GM19372 (cell line): ENCODE measurements at regions not wholly inside any gene's neighbourhood (a gene's known extent, or its start where the extent isn't known, plus 50 kb on each side); places are given as distances from the start of the nearest gene placed in this dataset.
"Not testable (repeated sequence)": the region's sequence is repeated elsewhere in the genome, so short reads cannot be mapped to it uniquely, and the experiment has no call there.

Experiments
- ATAC-seq: cut with Tn5 transposase; IDR thresholded peaks from one replicate; pipeline ENCODE4 v1.9.1; 2021; ENCODE audit warnings: mild to moderate bottlenecking, low read depth, moderate library complexity; ENCODE audit not compliant: unreplicated experiment

DNA sequence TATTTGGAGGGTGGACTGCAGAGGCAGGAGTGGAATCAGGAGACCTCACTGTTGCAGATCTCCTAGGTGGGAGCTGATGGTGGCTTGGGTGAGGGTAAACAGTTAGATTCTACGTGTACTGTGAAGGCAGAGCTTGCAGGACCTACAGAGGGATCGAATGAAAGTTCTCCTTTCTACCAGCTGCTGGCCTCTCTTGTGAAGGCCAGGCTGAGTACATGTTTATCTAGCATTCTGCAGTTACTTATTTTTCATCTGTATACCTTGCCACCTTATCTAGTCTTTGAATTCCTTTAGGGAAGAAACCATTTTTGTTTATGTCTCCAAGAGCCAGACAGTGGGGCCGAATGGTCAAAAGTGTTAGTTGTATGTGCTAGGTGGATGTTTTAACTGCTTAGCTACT is 57.6 kb downstream of the PTTG1 start:
- ATAC-seq: no peak

DNA sequence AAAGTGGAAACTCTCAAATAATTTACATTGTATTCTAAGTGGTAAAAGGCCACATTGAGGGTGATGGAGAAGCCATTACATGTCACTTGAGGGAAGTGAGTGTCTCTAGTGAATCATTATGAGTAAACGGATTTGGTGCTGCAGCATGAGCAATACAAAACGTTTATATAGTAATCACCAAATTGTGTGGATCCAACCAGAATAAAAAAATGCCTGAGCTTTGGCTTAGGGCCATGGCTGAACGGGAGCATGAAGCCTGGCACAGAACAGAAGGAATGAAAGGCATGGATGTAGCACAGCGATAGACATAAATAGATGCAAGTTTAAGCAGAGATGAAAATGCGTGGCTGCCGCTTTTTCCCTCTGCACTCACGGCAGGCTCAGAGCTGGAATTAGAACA is 58.3 kb downstream of the PTTG1 start:
- no peak for ATAC-seq

DNA sequence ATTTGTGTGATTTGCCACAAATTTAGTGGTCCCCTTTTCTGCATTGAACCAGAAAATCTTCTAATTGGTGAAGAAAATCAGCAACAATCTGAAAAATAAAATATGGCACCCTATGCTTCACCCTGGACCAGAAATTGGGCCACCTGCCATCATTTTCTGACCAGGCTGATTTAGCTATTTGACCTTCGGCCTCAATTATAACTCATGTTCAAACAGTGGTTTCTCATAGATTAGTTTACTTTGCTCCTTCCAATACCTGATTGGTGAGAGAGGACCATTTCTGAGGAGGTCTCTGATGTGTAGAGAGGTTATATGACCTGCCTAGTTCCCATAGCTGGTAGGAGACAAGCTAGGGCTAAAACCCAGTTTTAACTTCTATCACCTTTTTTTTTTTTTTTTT is 59.0 kb downstream of the PTTG1 start:
- ATAC-seq: no peak

DNA sequence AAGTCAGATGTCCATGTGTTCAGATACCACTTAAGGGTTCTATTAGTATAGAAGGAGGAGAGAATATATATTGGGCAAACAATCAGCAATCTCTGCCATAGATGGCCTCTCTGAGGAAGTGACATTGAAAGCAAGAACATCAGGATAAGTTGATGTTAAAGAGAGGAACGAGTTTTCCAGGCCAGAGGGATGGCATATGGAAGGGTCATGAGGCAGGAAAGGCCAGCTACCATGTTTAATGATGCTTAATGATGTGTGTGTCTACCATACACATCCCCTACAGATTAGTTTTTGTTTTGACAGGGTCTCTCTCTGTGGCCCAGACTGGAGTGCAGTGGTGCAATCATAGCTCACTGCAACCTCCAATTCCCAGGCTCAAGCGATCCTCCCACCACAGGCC is 63.0 kb downstream of the PTTG1 start:
- no peak for ATAC-seq

DNA sequence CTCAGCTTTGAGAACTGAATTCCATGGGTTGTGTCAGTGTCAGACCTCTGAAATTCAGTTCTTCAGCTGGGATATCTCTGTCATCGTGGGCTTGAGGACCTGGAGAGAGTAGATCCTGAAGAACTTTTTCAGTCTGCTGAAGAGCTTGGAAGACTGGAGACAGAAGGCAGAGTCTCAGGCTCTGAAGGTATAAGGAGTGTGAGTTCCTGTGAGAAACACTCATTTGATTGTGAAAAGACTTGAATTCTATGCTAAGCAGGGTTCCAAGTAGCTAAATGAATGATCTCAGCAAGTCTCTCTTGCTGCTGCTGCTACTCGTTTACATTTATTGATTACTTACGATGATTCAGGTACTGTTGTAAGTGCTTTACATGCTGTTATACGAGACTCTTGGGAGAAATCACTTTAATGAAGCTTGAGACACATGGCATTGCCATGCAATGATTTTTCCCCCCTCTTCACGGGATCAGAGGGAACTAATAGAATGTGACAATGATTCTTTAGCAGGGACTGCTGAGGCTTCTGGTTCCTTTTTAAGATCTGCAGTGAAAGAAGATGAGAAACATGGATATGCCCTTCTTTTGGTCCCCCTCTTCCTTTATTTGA is 63.8 kb downstream of the PTTG1 start:
- ATAC-seq: no peak

DNA sequence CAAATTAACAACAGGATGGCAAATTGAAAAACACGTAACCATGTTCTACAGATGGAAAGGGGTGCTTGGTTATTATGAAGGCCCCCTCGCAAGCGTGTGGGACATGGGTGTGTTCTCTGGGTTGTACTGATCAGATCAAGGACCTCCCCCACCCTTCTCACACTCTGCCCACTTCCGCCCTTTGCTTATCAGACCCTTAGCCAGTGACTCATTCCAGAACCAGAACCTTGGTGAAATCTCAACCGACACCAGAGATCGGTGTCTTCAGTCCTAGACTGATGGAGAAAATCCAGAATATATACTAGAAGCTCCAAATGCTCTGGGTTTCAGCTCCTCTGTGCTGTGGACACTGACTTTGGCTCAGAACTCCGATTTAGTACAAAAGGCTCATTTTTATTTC is 64.9 kb downstream of the PTTG1 start:
- peak; percentile 34 for ATAC-seq

DNA sequence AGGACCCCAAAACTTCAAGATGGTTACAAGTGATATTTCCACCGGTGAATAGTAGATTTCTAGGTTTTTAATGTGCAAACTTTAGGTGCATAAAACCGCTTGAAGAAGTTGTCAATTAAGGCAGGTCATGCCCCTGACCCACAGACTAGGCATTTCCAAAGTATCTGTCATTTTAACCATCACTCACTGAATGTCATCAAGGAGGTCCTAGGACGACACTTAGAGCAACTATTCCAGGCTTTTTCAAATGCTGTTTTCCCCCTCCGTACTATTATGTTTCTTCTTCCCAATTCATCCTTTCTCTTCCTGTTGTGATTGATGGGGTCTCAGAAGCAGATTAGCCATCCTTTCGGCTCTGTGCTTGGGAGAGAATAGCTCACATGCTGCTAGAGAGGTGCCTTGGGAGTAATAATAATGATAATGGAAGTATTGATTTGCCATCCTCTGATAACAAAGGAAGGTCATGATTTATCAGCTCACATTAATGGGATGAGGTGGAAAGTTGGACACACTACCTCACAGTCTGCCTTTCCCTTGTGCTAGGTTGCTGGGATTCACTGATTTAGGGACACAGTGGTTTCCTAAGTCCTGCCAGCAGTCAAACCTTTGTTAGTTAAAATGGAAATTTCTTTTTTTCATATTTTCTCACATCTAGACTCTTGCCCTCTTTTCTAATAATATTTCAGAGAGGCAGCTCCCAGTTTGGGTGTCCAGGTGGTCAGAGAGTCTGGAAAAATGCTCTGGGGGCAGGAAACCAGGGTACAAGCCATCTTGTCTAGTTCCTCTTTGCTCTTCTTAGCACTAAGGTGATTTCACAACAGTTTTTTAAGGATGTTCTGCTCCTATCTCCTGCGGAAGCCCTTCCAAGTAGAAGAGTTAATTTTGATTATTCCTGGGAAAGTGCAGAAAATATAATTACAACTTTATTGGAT is 67.0 kb downstream of the PTTG1 start:
- ATAC-seq: no peak

DNA sequence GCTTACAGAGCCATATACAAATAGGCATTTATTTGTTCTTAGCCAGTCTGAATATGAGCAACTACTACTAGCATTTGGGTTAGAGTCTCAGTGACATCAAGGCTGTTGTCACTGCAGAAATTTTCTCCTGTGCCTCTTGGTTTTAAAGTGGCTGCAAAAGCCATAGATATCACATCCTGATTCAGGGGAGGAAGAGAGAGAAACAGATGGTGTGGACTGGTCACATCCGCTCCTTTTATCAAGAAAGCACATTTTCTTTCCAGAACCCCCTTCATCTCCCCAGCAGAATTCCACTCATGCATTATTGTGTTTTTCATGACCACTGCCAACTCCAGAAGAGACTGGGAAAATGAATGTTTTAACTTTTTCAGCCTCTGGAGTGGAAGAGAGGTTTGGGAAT is 69.8 kb downstream of the PTTG1 start:
- no peak for ATAC-seq

DNA sequence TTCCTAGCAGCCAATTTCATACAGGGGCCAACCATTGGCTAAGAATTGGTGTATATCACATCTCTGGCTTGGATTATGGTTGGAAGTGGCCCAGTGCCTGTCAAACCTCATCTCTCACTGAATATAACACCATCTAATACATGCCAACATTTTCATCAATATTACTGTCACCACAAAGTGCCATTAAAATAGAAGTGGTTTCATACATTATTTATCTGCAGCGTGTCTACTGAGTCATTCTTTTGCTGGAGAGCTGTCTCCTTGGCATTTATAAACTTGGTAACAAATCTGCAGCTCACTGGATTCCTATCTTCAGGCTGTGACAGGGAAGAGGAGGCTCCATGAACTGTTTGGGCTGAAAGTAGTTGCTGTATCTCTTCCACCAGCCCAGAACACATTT is 70.9 kb downstream of the PTTG1 start:
- no peak for ATAC-seq

DNA sequence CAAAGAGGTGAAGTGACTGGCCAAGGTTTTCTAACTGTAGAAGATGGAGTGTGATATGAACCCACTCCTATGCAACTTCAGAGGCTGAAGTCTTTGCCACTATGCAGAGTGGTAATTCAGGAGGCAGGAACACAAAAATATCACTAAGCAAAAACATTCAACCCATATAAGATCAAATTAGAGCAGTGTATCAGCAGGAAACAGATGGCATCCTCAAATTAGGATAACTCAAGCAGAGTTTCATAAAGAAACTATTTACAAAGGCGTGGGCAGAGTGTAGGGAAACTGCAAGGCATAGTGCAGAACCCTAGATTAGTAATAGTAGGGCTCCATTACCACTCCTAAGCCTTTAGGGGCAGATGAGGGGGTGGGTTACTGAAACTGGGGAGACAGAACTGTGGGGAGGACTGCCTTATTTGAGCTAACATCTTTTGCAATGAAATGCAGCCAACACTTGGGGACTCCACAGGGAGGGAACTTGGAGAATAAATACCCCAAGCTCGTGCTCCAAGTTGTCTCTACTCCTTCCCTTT is 72.2 kb downstream of the PTTG1 start:
- no peak for ATAC-seq

DNA sequence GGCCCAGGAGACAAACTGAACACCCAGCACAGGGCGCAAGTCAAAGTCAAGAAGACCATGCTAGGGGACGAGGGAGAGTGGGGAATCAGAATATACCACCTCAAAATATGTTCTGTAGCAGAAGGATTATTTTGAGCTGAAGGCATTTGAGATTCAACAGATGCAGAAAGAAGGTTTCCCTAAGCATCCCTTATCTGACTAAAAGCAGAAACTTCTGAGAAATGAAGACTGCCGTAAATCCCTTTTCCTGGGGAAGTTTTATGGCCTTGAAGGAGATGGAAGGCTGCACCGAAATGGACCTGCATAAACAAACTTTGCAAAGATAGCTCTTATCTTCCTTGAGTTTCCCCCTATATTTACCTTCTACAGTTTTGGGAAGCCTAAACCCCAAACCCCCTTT is 72.8 kb downstream of the PTTG1 start:
- no peak for ATAC-seq

DNA sequence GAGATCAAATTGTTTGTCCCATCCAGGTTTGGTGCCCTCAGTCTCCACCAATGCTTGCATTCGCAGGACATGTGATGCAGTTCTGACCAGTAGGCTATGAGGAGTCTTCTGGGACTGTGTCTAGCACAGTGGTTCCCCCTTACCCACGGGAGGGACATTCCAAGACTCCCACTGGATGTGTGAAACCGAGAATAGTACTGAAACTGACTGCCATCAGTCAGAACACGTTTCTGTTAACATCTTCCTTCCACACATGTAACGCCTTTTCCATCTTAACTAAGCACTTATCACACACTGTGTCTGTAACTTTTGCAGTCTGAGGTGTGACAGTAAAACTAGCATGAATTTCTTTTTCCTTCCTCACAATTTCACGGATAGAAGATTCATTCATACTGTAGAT is 74.7 kb downstream of the PTTG1 start:
- ATAC-seq: no peak

DNA sequence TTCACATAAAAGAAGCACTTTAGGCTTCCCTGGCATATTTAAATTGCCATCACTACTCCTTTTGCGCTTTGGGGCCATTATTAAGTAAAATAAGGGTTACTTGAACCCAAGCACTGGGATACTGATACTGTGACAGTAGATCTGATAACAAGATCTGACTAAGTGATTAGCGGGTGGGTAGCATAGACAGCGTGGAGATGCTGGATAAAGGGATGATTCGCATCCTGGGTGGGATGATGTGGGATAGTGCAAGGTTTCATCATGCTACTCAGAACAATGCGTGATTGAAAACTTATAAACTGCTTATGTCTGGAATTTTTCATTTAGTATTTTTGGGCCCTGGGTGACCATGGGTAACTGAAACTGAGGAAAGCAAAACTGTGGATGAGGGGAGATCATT is 75.1 kb downstream of the PTTG1 start:
- no peak for ATAC-seq

DNA sequence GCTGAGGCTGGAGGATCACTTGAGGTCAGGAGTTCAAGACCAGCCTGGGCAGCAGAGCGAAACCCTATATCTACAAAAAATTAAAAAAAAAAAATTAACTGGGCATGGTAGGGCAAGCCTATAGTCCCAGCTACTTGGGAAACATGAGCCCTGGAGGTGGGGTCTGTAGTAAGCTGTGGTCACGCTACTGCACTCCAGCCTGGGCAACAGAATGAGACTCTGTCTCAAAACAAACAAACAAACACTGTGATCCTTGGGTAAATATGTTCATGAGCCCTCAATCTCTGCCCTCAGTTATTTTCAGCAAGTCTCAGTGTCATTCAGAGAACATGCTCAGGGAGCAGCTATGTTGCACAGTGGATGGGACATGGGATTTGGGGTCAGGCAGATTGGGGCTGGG is 76.2 kb downstream of the PTTG1 start:
- ATAC-seq: no peak

DNA sequence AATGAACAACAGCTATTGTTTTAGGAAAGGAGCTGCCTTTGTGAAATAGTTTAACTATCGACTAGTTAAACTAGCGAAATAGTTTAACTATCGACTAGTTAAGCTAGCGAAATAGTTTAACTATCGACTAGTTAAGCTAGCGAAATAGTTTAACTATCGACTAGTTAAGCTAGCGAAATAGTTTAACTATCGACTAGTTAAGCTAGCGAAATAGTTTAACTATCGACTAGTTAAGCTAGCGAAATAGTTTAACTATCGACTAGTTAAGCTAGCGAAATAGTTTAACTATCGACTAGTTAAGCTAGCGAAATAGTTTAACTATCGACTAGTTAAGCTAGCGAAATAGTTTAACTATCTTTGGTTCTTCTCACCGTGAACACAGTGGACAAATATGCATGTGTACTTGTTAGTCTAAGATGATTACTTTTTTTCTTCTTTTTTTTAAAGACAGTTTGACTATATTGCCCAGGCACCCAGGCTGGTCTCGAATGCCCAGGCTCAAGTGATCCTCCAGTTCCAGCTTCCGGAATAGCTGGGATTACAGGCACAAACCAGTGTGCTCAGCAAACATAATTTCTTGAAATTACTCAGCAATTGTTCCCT is 76.9 kb downstream of the PTTG1 start:
- not testable (repeated sequence) for ATAC-seq

DNA sequence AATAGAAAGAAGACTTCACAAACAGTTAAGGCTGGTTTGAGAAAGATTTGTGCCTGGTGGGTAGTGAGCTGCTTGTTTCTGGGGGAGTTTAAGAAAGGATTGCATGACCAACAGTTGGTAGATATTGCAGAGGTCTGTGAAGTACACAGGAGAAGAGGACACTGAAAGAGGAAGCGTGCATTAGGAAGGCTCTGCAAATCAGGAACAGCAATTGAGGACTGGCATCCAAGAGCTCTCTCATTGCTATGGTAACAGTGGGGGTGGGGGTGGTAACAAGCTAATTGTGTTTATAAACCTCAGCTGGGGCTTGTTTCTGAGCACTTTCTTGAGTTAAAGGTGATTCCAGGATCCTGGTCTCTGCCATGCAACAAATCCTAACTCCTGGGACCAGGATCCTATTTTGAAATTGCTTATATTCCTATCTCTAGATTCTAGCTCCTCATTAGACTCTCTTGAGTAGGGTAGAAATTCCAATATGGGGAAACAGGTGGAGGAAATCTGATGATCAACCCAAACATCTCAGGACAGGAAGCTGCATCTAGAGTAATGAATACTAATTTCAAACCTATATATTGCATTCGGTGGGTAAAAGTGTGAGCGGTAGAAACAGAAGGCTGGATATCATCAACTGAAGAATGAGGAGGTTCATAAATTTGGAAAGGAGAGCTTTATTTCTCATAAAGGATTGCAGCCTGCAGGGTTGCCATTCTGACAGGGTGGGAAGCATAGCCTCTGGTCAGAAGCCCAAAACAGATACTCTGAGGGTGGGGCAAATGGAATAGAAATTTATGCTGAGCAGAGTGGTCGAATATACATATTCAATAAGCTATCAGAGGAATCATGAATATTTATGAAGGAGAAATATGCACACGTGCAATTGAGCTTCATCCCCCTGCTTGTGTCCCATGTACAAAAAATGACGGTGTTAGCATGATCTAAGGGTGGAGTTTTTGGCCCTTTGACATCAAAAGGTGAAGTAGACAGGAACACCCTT is 79.4 kb downstream of the PTTG1 start:
- no peak for ATAC-seq

DNA sequence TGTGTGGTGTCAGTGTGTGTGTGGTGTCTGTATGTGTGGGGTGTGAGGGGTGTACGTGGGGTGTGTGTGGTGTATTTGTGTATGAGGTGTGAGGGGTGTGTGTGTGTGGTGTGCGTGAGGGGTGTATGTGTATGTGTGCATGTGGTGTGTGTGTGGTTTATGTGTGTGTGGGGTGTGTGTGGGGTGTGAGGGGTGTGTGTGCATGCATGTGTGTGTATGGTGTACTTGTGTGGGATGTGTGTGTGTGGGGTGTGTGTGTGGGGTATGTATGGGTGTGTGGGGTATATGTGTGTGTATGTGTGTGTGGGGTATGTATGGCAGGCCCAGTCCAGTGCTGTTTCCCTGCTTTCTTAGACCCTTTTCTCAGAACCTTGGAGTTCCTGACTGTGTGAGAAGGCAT is 83.3 kb downstream of the PTTG1 start:
- ATAC-seq: no peak

DNA sequence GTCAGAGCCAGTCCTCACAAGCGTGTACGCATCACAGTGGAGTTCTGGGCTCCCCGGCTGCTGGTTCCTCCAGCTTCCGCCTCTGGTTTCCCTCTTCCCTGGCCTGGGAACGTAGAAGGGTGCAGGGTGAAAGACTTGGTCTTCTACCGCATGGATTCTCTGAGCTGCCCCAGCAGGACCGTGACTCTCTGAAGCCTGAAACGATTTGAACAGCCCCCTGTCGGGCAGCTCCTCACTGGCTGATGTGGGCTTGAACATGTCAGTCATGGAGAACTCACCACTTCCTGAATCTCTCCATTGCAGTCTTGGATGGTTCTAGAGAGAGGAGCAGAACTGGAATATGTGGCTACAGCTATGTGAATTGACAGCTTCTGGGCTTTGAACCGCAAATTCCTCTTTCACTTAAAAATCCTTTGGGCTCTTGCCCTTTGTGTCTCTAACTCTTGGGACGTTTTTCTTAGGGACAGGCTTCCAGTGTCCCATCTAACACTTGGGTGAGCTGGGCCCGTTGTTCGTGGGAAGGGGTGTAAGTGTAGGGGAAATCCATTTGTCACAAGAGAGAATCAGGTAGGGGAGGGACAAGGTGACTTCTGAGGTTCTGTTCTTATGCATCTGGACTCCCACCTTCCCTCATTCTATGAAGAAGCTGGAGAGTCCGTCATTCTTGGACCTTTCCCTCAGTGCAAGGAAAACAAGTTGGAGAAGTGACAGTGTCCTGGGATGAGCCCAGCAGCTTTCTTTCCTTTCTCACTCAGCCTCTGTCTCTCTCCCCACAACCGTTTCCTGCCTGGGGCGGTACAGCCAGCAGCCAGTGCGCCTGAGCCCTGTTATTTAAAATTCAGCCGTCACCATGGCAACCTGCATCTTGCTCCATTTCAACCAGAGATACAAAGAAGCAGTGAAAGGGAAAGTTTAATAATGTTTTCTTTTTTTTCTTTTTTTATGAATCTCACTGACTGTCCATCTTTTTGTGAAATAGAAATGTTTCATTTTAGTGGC is 84.7 kb downstream of the PTTG1 start:
- peak; percentile 75 for ATAC-seq

DNA sequence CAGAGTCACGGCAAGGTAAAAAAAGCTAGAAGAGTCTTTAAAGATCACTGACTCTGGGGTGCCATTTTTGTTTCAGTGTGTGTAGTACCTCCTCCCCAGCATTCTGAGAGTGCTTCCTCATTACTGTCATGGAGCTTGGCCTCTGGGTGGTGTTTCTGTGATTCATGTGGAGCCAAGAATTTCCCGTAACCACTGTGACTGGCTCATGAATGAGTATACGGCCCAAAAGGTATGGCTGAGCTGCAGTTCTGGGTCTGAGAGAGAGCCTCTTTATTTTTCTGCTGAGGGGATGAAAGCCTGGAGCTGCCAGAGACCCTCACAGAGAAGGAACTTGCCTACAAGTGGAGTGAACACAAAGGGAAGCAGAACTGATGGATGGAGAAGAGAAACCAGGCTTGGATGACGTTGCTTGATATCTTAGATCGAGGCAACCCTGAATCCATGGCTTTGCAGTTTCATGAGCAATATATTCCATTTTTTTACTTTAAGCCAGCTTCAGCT is 85.6 kb downstream of the PTTG1 start:
- no peak for ATAC-seq
